WTC11 (cell line): ENCODE measurements at regions not wholly inside any gene's neighbourhood (a gene's known extent, or its start where the extent isn't known, plus 50 kb on each side); places are given as distances from the start of the nearest gene placed in this dataset.

ENCODE experiments used
- ATAC-seq: fragments of 200-7000 bp; cut with Tn5 transposase; 2 replicates; pipeline ENCODE4 v1.10.0; 2021; ENCODE audit warnings: mild to moderate bottlenecking, moderate library complexity
- CTCF ChIA-PET: fragments of 300-600 bp; sonication (Branson Sonifier 250); formaldehyde crosslinking; loops from one replicate; lab custom pipeline; 2021; ENCODE audit warnings: antibody characterized with exemption; lab: Charles Lee
- POLR2A ChIA-PET: fragments of 350-600 bp; sonication (Branson Sonifier 250); formaldehyde crosslinking; loops from one replicate; lab custom pipeline; 2021; ENCODE audit warnings: antibody characterized with exemption; lab: Charles Lee
- DNase-seq: peaks from one replicate; pipeline ENCODE4 v3.0.0; 2021; ENCODE audit warnings: low spot score
- H3K27ac Mint-ChIP-seq: 2 replicates; pipeline ENCODE4 v1.8.0; 2021; ENCODE audit warnings: mixed read lengths
- H3K27me3 Mint-ChIP-seq: 2 replicates; pipeline ENCODE4 v1.8.0; 2021; ENCODE audit warnings: low read depth, mild to moderate bottlenecking, moderate library complexity, mixed read lengths
- H3K36me3 Mint-ChIP-seq: 2 replicates; pipeline ENCODE4 v1.8.0; 2021; ENCODE audit warnings: mixed read lengths
- H3K4me1 Mint-ChIP-seq: 2 replicates; pipeline ENCODE4 v1.8.0; 2022; ENCODE audit warnings: mixed read lengths
- H3K4me3 Mint-ChIP-seq: 2 replicates; pipeline ENCODE4 v1.8.0; 2021; ENCODE audit warnings: mild to moderate bottlenecking, moderate library complexity, mixed read lengths
- H3K9me3 Mint-ChIP-seq: 2 replicates; pipeline ENCODE4 v1.8.0; 2021; ENCODE audit warnings: mixed read lengths
- CREM ChIP-seq: sonication (generic); formaldehyde crosslinking; IDR thresholded peaks from 2 replicates; pipeline ENCODE4 v1.8.1; 2022; ENCODE audit warnings: mild to moderate bottlenecking, missing genetic modification reagents, moderate library complexity
- ESRRA ChIP-seq: sonication (generic); formaldehyde crosslinking; IDR thresholded peaks from 2 replicates; pipeline ENCODE4 v1.8.1; 2022; ENCODE audit warnings: mild to moderate bottlenecking, missing genetic modification reagents, borderline replicate concordance
- ETV6 ChIP-seq: sonication (generic); formaldehyde crosslinking; IDR thresholded peaks from 2 replicates; pipeline ENCODE4 v1.8.1; 2022; ENCODE audit warnings: mild to moderate bottlenecking, missing genetic modification reagents
- FOXK1 ChIP-seq: sonication (generic); formaldehyde crosslinking; IDR thresholded peaks from 2 replicates; pipeline ENCODE4 v1.8.0; 2022; ENCODE audit warnings: mild to moderate bottlenecking, moderate library complexity, missing genetic modification reagents
- GTF2I ChIP-seq: fragments of 250-450 bp; sonication (Bioruptor Pico); conservative IDR thresholded peaks from 2 replicates; pipeline ENCODE4 v1.4.0; 2021; ENCODE audit warnings: mild to moderate bottlenecking
- HMGA2 ChIP-seq: fragments of 250-450 bp; sonication (Bioruptor Pico); IDR thresholded peaks from 2 replicates; pipeline ENCODE4 v1.4.0; 2021; ENCODE audit warnings: mild to moderate bottlenecking, moderate library complexity
- MXD4 ChIP-seq: fragments of 250-450 bp; sonication (Bioruptor Pico); IDR thresholded peaks from 2 replicates; pipeline ENCODE4 v1.8.0; 2021; ENCODE audit warnings: mild to moderate bottlenecking, moderate library complexity, borderline replicate concordance
- NFATC4 ChIP-seq: fragments of 250-450 bp; sonication (Bioruptor Pico); IDR thresholded peaks from 2 replicates; pipeline ENCODE4 v1.9.0; 2021; ENCODE audit warnings: mild to moderate bottlenecking
- NFYB ChIP-seq: sonication (generic); formaldehyde crosslinking; conservative IDR thresholded peaks from 2 replicates; pipeline ENCODE4 v1.8.0; 2022; ENCODE audit warnings: low read depth, missing genetic modification reagents
- NR2C2 ChIP-seq: sonication (generic); formaldehyde crosslinking; IDR thresholded peaks from 2 replicates; pipeline ENCODE4 v1.8.0; 2022; ENCODE audit warnings: mild to moderate bottlenecking, missing genetic modification reagents
- OVOL2 ChIP-seq: fragments of 250-450 bp; sonication (Bioruptor Pico); IDR thresholded peaks from 2 replicates; pipeline ENCODE4 v1.9.0; 2021; ENCODE audit warnings: mild to moderate bottlenecking, borderline replicate concordance
- RELA ChIP-seq: sonication (generic); formaldehyde crosslinking; IDR thresholded peaks from 2 replicates; pipeline ENCODE4 v1.8.1; 2022; ENCODE audit warnings: missing genetic modification reagents, mild to moderate bottlenecking, borderline replicate concordance
- RORB ChIP-seq: fragments of 250-450 bp; sonication (Bioruptor Pico); IDR thresholded peaks from 2 replicates; pipeline ENCODE4 v1.9.0; 2021; ENCODE audit warnings: mild to moderate bottlenecking
- SMAD3 ChIP-seq: sonication (generic); formaldehyde crosslinking; IDR thresholded peaks from 2 replicates; pipeline ENCODE4 v1.8.0; 2022; ENCODE audit warnings: missing genetic modification reagents, mild to moderate bottlenecking, borderline replicate concordance
- SP1 ChIP-seq: sonication (generic); formaldehyde crosslinking; conservative IDR thresholded peaks from 2 replicates; pipeline ENCODE4 v1.8.1; 2022; ENCODE audit warnings: missing genetic modification reagents
- ZBTB21 ChIP-seq: sonication (generic); formaldehyde crosslinking; IDR thresholded peaks from 2 replicates; pipeline ENCODE4 v1.8.1; 2023; ENCODE audit warnings: mild to moderate bottlenecking, missing genetic modification reagents, borderline replicate concordance
- ZNF121 ChIP-seq: sonication (generic); formaldehyde crosslinking; IDR thresholded peaks from 2 replicates; pipeline ENCODE4 v1.8.0; 2023; ENCODE audit warnings: missing genetic modification reagents
- ZNF219 ChIP-seq: sonication (generic); formaldehyde crosslinking; IDR thresholded peaks from 2 replicates; pipeline ENCODE4 v1.8.0; 2023; ENCODE audit warnings: missing genetic modification reagents, mild to moderate bottlenecking, borderline replicate concordance
- ZNF232 ChIP-seq: sonication (generic); formaldehyde crosslinking; IDR thresholded peaks from 2 replicates; pipeline ENCODE4 v1.8.0; 2022; ENCODE audit warnings: mild to moderate bottlenecking, missing genetic modification reagents
- ZNF263 ChIP-seq: sonication (generic); formaldehyde crosslinking; IDR thresholded peaks from 2 replicates; pipeline ENCODE4 v1.8.1; 2022; ENCODE audit warnings: low read depth, mild to moderate bottlenecking, moderate library complexity, missing genetic modification reagents
- ZNF396 ChIP-seq: fragments of 250-450 bp; sonication (Bioruptor Pico); IDR thresholded peaks from 2 replicates; pipeline ENCODE4 v1.8.0; 2021; ENCODE audit warnings: mild to moderate bottlenecking, moderate library complexity, borderline replicate concordance
- ZNF423 ChIP-seq: fragments of 250-450 bp; sonication (Bioruptor Pico); IDR thresholded peaks from 2 replicates; pipeline ENCODE4 v2.1.2; 2022; ENCODE audit warnings: mild to moderate bottlenecking, moderate library complexity
- TF ChIP-seq, protein P1 (sequence below): sonication (generic); formaldehyde crosslinking; conservative IDR thresholded peaks from 2 replicates; pipeline ENCODE4 v1.8.1; 2023; ENCODE audit warnings: mild to moderate bottlenecking, low read depth, missing genetic modification reagents, moderate library complexity
- TF ChIP-seq, protein P2 (sequence below): sonication (generic); formaldehyde crosslinking; IDR thresholded peaks from 2 replicates; pipeline ENCODE4 v1.8.1; 2022; ENCODE audit warnings: missing genetic modification reagents, borderline replicate concordance
- TF ChIP-seq, protein P3 (sequence below): fragments of 250-450 bp; sonication (Bioruptor Pico); IDR thresholded peaks from 2 replicates; pipeline ENCODE4 v1.9.0; 2021; ENCODE audit warnings: moderate library complexity, mild to moderate bottlenecking, inconsistent platforms, borderline replicate concordance
- TF ChIP-seq, protein P4 (sequence below): fragments of 200-600 bp; IDR thresholded peaks from 2 replicates; pipeline ENCODE4 v1.8.0; 2022; ENCODE audit warnings: antibody characterized with exemption
- TF ChIP-seq, protein P5 (sequence below): fragments of 250-450 bp; sonication (Bioruptor Pico); IDR thresholded peaks from 2 replicates; pipeline ENCODE4 v1.9.0; 2021; ENCODE audit warnings: mild to moderate bottlenecking
- TF ChIP-seq, protein P6 (sequence below): sonication (generic); formaldehyde crosslinking; IDR thresholded peaks from 2 replicates; pipeline ENCODE4 v1.8.1; 2023; ENCODE audit warnings: mild to moderate bottlenecking, missing genetic modification reagents

DNA sequence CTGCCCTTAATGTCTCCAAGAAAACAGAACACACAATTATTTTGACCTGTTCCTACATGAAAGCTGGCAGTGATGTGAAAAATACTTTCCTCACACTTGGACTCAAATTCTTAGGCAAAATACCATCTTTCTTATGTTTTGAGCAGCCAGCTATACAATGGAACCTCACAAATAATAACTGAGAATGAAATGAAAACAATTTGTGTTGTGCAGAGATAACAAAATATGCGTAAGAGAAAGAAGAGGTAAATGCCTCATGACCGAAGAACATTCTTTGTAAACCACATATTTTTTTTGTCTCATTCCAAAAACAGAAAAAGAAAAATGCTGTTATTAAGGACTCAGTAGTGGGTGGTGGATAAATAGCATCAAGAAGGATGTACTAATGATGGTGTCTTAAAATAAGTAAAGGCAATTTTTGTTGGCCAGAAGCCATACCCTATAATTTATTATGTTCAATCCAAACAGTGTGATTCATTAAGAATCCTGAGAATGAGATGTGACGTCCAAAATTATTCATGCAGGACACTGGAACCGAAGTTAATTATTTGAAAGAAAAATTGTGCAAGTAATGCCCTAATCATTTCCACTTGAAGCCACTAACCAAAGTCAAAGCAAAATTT lies 193.0 kb upstream of the NETO1 start:
- Mint-ChIP-seq H3K4me3 (no peak overlapping the region), H3K27me3 (no peaks in the 10 kb centered on the region), H3K9me3 (peaks cover 3% of the 10 kb centered on the region; the same call in 1 of the 2 replicates), H3K27ac (no peak overlapping the region), H3K4me1 (no peaks in the 10 kb centered on the region), H3K36me3 (no peaks in the 10 kb centered on the region)
- ChIA-PET POLR2A (no interaction called here), CTCF (no interaction called here)
- TF ChIP-seq ZNF263 (CRISPR knock-in tag) (no peak), HMGA2 (CRISPR knock-in tag) (no peak), OVOL2 (CRISPR knock-in tag) (no peak), ZNF121 (no peak), SMAD3 (CRISPR knock-in tag) (no peak), SP1 (CRISPR knock-in tag) (no peak), ZNF232 (no peak), ESRRA (CRISPR knock-in tag) (no peak), GTF2I (CRISPR knock-in tag) (no peak), NFATC4 (CRISPR knock-in tag) (no peak), ZNF219 (CRISPR knock-in tag) (no peak), NFYB (CRISPR knock-in tag) (no peak), ZNF423 (CRISPR knock-in tag) (no peak), ZNF396 (CRISPR knock-in tag) (no peak), ZBTB21 (CRISPR knock-in tag) (no peak), NR2C2 (CRISPR knock-in tag) (no peak), CREM (CRISPR knock-in tag) (no peak), RORB (CRISPR knock-in tag) (no peak)
- TF ChIP-seq, protein P1, sequence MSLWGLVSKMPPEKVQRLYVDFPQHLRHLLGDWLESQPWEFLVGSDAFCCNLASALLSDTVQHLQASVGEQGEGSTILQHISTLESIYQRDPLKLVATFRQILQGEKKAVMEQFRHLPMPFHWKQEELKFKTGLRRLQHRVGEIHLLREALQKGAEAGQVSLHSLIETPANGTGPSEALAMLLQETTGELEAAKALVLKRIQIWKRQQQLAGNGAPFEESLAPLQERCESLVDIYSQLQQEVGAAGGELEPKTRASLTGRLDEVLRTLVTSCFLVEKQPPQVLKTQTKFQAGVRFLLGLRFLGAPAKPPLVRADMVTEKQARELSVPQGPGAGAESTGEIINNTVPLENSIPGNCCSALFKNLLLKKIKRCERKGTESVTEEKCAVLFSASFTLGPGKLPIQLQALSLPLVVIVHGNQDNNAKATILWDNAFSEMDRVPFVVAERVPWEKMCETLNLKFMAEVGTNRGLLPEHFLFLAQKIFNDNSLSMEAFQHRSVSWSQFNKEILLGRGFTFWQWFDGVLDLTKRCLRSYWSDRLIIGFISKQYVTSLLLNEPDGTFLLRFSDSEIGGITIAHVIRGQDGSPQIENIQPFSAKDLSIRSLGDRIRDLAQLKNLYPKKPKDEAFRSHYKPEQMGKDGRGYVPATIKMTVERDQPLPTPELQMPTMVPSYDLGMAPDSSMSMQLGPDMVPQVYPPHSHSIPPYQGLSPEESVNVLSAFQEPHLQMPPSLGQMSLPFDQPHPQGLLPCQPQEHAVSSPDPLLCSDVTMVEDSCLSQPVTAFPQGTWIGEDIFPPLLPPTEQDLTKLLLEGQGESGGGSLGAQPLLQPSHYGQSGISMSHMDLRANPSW (CRISPR knock-in tag) = no peak
- ATAC-seq (no peak), DNase-seq (no peak)

DNA sequence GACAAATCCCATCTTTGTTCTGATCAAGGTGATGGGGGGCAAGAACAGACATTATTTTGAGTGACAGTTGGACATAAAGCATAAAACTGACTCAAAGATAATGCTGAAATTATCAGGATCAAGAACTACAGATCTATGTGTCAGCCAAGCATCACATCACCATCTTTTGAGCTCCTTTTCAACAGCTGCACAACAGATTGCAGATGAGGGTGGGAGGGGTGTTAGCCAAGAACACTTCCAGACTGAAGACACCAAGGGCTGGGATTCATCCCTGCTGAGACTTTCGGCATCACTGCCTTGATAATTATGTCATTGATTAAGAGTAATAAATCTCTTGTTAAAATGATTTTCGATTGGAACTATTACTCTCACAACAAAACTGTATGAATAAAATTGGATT lies 191.5 kb upstream of the NETO1 start:
- DNase-seq (no peak), ATAC-seq (no peak)
- ChIA-PET POLR2A (no interaction called here), CTCF (no interaction called here)
- Mint-ChIP-seq H3K4me3 (no peak overlapping the region), H3K27me3 (no peaks in the 10 kb centered on the region), H3K4me1 (no peaks in the 10 kb centered on the region), H3K27ac (no peak overlapping the region), H3K9me3 (peaks cover 3% of the 10 kb centered on the region; the same call in 1 of the 2 replicates), H3K36me3 (no peaks in the 10 kb centered on the region)
- TF ChIP-seq RORB (CRISPR knock-in tag) (no peak), SP1 (CRISPR knock-in tag) (no peak), MXD4 (CRISPR knock-in tag) (no peak), ESRRA (CRISPR knock-in tag) (no peak), ETV6 (CRISPR knock-in tag) (no peak), FOXK1 (no peak), RELA (CRISPR knock-in tag) (no peak)
- TF ChIP-seq, protein P2, sequence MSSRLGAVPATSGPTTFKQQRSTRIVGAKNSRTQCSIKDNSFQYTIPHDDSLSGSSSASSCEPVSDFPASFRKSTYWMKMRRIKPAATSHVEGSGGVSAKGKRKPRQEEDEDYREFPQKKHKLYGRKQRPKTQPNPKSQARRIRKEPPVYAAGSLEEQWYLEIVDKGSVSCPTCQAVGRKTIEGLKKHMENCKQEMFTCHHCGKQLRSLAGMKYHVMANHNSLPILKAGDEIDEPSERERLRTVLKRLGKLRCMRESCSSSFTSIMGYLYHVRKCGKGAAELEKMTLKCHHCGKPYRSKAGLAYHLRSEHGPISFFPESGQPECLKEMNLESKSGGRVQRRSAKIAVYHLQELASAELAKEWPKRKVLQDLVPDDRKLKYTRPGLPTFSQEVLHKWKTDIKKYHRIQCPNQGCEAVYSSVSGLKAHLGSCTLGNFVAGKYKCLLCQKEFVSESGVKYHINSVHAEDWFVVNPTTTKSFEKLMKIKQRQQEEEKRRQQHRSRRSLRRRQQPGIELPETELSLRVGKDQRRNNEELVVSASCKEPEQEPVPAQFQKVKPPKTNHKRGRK (CRISPR knock-in tag) = no peak
- TF ChIP-seq, protein P3, sequence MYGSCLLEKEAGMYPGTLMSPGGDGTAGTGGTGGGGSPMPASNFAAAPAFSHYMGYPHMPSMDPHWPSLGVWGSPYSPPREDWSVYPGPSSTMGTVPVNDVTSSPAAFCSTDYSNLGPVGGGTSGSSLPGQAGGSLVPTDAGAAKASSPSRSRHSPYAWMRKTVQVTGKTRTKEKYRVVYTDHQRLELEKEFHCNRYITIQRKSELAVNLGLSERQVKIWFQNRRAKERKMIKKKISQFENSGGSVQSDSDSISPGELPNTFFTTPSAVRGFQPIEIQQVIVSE (CRISPR knock-in tag) = no peak
- TF ChIP-seq, protein P4, sequence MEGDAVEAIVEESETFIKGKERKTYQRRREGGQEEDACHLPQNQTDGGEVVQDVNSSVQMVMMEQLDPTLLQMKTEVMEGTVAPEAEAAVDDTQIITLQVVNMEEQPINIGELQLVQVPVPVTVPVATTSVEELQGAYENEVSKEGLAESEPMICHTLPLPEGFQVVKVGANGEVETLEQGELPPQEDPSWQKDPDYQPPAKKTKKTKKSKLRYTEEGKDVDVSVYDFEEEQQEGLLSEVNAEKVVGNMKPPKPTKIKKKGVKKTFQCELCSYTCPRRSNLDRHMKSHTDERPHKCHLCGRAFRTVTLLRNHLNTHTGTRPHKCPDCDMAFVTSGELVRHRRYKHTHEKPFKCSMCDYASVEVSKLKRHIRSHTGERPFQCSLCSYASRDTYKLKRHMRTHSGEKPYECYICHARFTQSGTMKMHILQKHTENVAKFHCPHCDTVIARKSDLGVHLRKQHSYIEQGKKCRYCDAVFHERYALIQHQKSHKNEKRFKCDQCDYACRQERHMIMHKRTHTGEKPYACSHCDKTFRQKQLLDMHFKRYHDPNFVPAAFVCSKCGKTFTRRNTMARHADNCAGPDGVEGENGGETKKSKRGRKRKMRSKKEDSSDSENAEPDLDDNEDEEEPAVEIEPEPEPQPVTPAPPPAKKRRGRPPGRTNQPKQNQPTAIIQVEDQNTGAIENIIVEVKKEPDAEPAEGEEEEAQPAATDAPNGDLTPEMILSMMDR = no peak
- TF ChIP-seq, protein P5, sequence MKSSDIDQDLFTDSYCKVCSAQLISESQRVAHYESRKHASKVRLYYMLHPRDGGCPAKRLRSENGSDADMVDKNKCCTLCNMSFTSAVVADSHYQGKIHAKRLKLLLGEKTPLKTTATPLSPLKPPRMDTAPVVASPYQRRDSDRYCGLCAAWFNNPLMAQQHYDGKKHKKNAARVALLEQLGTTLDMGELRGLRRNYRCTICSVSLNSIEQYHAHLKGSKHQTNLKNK (CRISPR knock-in tag) = no peak
- TF ChIP-seq, protein P6, sequence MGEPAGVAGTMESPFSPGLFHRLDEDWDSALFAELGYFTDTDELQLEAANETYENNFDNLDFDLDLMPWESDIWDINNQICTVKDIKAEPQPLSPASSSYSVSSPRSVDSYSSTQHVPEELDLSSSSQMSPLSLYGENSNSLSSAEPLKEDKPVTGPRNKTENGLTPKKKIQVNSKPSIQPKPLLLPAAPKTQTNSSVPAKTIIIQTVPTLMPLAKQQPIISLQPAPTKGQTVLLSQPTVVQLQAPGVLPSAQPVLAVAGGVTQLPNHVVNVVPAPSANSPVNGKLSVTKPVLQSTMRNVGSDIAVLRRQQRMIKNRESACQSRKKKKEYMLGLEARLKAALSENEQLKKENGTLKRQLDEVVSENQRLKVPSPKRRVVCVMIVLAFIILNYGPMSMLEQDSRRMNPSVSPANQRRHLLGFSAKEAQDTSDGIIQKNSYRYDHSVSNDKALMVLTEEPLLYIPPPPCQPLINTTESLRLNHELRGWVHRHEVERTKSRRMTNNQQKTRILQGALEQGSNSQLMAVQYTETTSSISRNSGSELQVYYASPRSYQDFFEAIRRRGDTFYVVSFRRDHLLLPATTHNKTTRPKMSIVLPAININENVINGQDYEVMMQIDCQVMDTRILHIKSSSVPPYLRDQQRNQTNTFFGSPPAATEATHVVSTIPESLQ (CRISPR knock-in tag) = no peak
